Nephron progenitor cell (in vitro differentiated cells): ENCODE measurements at regions not wholly inside any gene's neighbourhood (a gene's known extent, or its start where the extent isn't known, plus 50 kb on each side); places are given as distances from the start of the nearest gene placed in this dataset.

Experiments
- DNase-seq: peaks from one replicate; pipeline ENCODE4 v3.0.0; 2021
- H3K27ac Mint-ChIP-seq: 2 replicates; pipeline ENCODE4 v1.8.0; 2021; ENCODE audit warnings: mild to moderate bottlenecking, moderate library complexity, mixed read lengths
- H3K27me3 Mint-ChIP-seq: 2 replicates; pipeline ENCODE4 v1.8.0; 2021; ENCODE audit warnings: mild to moderate bottlenecking, low read depth, mixed read lengths; ENCODE audit not compliant: poor library complexity
- H3K36me3 Mint-ChIP-seq: 2 replicates; pipeline ENCODE4 v1.8.0; 2021; ENCODE audit warnings: low read depth, mixed read lengths
- H3K4me1 Mint-ChIP-seq: 2 replicates; pipeline ENCODE4 v1.8.0; 2021; ENCODE audit warnings: mixed read lengths
- H3K4me3 Mint-ChIP-seq: 2 replicates; pipeline ENCODE4 v1.8.0; 2021; ENCODE audit warnings: mild to moderate bottlenecking, moderate library complexity, mixed read lengths
- H3K9me3 Mint-ChIP-seq: 2 replicates; pipeline ENCODE4 v1.8.0; 2021; ENCODE audit warnings: mild to moderate bottlenecking, moderate library complexity, mixed read lengths
- CTCF ChIP-seq: fragments of 200-600 bp; sonication (generic); IDR thresholded peaks from 2 replicates; pipeline ENCODE4 v1.5.0; 2021; ENCODE audit warnings: antibody characterized with exemption

- Mint-ChIP-seq H3K36me3 (no peaks in the 10 kb centered on the region), H3K27me3 (no peaks in the 10 kb centered on the region), H3K4me3 (no peak overlapping the region), H3K9me3 (peaks cover 3% of the 10 kb centered on the region), H3K4me1 (peaks cover 59% of the 10 kb centered on the region), H3K27ac (peak overlapping the region; percentile 39)
- DNase-seq: no peak
- TF ChIP-seq CTCF: no peak
Measured at GRCh38 chr12:97638739-97639138, 176.1 kb downstream of the RMST start.

GRCh38 chr12:97639702-97640101 is 177.1 kb downstream of the RMST start:
- no peak for TF ChIP-seq CTCF
- Mint-ChIP-seq H3K27me3 (no peaks in the 10 kb centered on the region), H3K4me1 (peaks cover 68% of the 10 kb centered on the region), H3K9me3 (peaks cover 3% of the 10 kb centered on the region), H3K36me3 (no peaks in the 10 kb centered on the region), H3K4me3 (no peak overlapping the region), H3K27ac (no peak overlapping the region)
- DNase-seq: no peak

GRCh38 chr12:97640826-97641225 is 178.2 kb downstream of the RMST start:
- H3K27me3 Mint-ChIP-seq: no peaks in the 10 kb centered on the region
- H3K36me3 Mint-ChIP-seq: no peaks in the 10 kb centered on the region
- DNase-seq: no peak
- no peak for TF ChIP-seq CTCF
- no peak overlapping the region for H3K4me3 Mint-ChIP-seq
- no peaks in the 10 kb centered on the region for H3K9me3 Mint-ChIP-seq
- H3K4me1 Mint-ChIP-seq: peaks cover 78% of the 10 kb centered on the region
- H3K27ac Mint-ChIP-seq: no peak overlapping the region

GRCh38 chr12:97642911-97643310 is 180.3 kb downstream of the RMST start:
- H3K27ac Mint-ChIP-seq: peak overlapping the region; percentile 96
- TF ChIP-seq CTCF: no peak
- H3K27me3 Mint-ChIP-seq: peaks cover 3% of the 10 kb centered on the region
- DNase-seq: no peak
- peaks cover 4% of the 10 kb centered on the region for H3K9me3 Mint-ChIP-seq
- no peaks in the 10 kb centered on the region for H3K36me3 Mint-ChIP-seq
- H3K4me1 Mint-ChIP-seq: peaks cover 62% of the 10 kb centered on the region
- H3K4me3 Mint-ChIP-seq: no peak overlapping the region

- no peak for TF ChIP-seq CTCF
- DNase-seq: peak; percentile 53
- Mint-ChIP-seq H3K36me3 (no peaks in the 10 kb centered on the region), H3K9me3 (peaks cover 9% of the 10 kb centered on the region), H3K4me3 (peak overlapping the region; percentile 31), H3K27ac (peak overlapping the region; percentile 96), H3K4me1 (peaks cover 52% of the 10 kb centered on the region), H3K27me3 (peaks cover 3% of the 10 kb centered on the region)
Measured at GRCh38 chr12:97643924-97644323, 181.3 kb downstream of the RMST start.

- Mint-ChIP-seq H3K27me3 (peaks cover 3% of the 10 kb centered on the region), H3K27ac (no peak overlapping the region), H3K9me3 (peaks cover 25% of the 10 kb centered on the region), H3K36me3 (peaks cover 5% of the 10 kb centered on the region), H3K4me3 (no peak overlapping the region), H3K4me1 (peaks cover 39% of the 10 kb centered on the region)
- TF ChIP-seq CTCF: no peak
- DNase-seq: no peak
Measured at GRCh38 chr12:97645726-97646125, 183.1 kb downstream of the RMST start.
